H1 (cell line): ENCODE measurements at regions not wholly inside any gene's neighbourhood (a gene's known extent, or its start where the extent isn't known, plus 50 kb on each side); places are given as distances from the start of the nearest gene placed in this dataset.

Experiments
- CTCF ChIA-PET: fragments of 300-600 bp; sonication (Branson Sonifier 250); formaldehyde crosslinking; loops from one replicate; lab custom pipeline; 2021; ENCODE audit not compliant: partially characterized antibody; lab: Charles Lee
- POLR2A ChIA-PET: fragments of 300-600 bp; sonication (Branson Sonifier 250); formaldehyde crosslinking; loops from one replicate; lab custom pipeline; 2021; ENCODE audit warnings: inconsistent platforms; ENCODE audit not compliant: partially characterized antibody; lab: Charles Lee
- DNase-seq, 2 experiments: peaks; one replicate each; pipeline versions ENCODE4 v3.0.0 to v3.0.0-alpha.2; 2010 to 2022; ENCODE audit warnings: low spot score in 2 of 2, low read depth in 1 of 2, mixed read lengths in 1 of 2
- FAIRE-seq: peaks from 2 replicates; lab custom pipeline; 2011; peaks lifted over from hg19 to GRCh38; lab: Jason Lieb, UNC
- H2AFZ ChIP-seq: 2 replicates; pipeline ENCODE4 v1.8.1; 2012; ENCODE audit warnings: low read length, inconsistent platforms
- H2AK5ac ChIP-seq: 2 replicates; pipeline ENCODE4 v1.6.1; 2013; ENCODE audit warnings: low read depth, low read length
- H2BK120ac ChIP-seq: replicated peaks from 2 replicates; pipeline ENCODE3; 2013; ENCODE audit warnings: low read depth, low read length, inconsistent platforms
- H2BK12ac ChIP-seq: 2 replicates; pipeline ENCODE4 v1.6.1; 2013; ENCODE audit warnings: low read depth, low read length
- H2BK15ac ChIP-seq: 2 replicates; pipeline ENCODE4 v1.6.1; 2013; ENCODE audit warnings: low read length
- H2BK20ac ChIP-seq: 2 replicates; pipeline ENCODE4 v1.6.1; 2013; ENCODE audit warnings: low read length
- H2BK5ac ChIP-seq: 2 replicates; pipeline ENCODE4 v1.6.1; 2013; ENCODE audit warnings: low read depth, low read length
- H3K14ac ChIP-seq: 2 replicates; pipeline ENCODE4 v1.6.1; 2013; ENCODE audit warnings: inconsistent platforms; ENCODE audit not compliant: insufficient read length
- H3K18ac ChIP-seq: 2 replicates; pipeline ENCODE4 v1.6.1; 2013; ENCODE audit warnings: low read length; ENCODE audit errors: extremely low read depth
- H3K23ac ChIP-seq: 2 replicates; pipeline ENCODE4 v1.6.1; 2013; ENCODE audit warnings: inconsistent platforms; ENCODE audit not compliant: insufficient read length
- H3K23me2 ChIP-seq: 2 replicates; pipeline ENCODE4 v1.6.1; 2013; ENCODE audit warnings: low read depth, low read length
- H3K27ac ChIP-seq: 2 replicates; pipeline ENCODE4 v1.6.1; 2011; ENCODE audit warnings: low read depth, low read length, inconsistent platforms
- H3K27me3 ChIP-seq, 4 experiments: replicated peaks in 1 of 4; 1 replicate in 1 of 4; 2 replicates in 3 of 4; pipeline versions ENCODE4 v1.6.1 to v1.8.1; 2011 to 2013; ENCODE audit warnings: low read length in 3 of 4, mild to moderate bottlenecking in 3 of 4, inconsistent platforms in 2 of 4, mixed read lengths in 2 of 4, moderate library complexity in 1 of 4; ENCODE audit not compliant: control insufficient read depth in 3 of 4, insufficient read depth in 3 of 4; ENCODE audit errors: extremely low read depth in 1 of 4
- H3K36me3 ChIP-seq, 4 experiments: 2 replicates each; pipeline versions ENCODE4 v1.6.1 to v1.8.1; 2011 to 2013; ENCODE audit warnings: mild to moderate bottlenecking in 4 of 4, low read length in 3 of 4, moderate library complexity in 2 of 4, control low read depth in 1 of 4, inconsistent platforms in 1 of 4; ENCODE audit not compliant: insufficient read depth in 4 of 4, control insufficient read depth in 2 of 4
- H3K4ac ChIP-seq: replicated peaks from 2 replicates; pipeline ENCODE3; 2013; ENCODE audit warnings: low read length, low read depth, mixed read lengths, inconsistent platforms; ENCODE audit not compliant: insufficient read length
- H3K4me1 ChIP-seq, 4 experiments: replicated peaks in 1 of 4; 1 replicate in 1 of 4; 2 replicates in 3 of 4; pipeline versions ENCODE4 v1.6.1 to v1.8.1; 2011 to 2013; ENCODE audit warnings: low read length in 3 of 4, inconsistent platforms in 2 of 4, mixed read lengths in 1 of 4; ENCODE audit not compliant: insufficient read depth in 4 of 4, control insufficient read depth in 3 of 4
- H3K4me2 ChIP-seq, 2 experiments: 2 replicates each; pipeline versions ENCODE4 v1.6.1 to v1.8.1; 2011 to 2013; ENCODE audit warnings: low read depth in 2 of 2, low read length in 2 of 2, control low read depth in 1 of 2, inconsistent platforms in 1 of 2, mild to moderate bottlenecking in 1 of 2; ENCODE audit not compliant: insufficient read depth in 1 of 2
- H3K4me3 ChIP-seq, 4 experiments: fragments of 200-600, 300-600 bp in 1 of 4; sonication (generic), shearing (Covaris generic), sonication (Bioruptor Twin) in 1 of 4; 2 replicates each; pipeline versions ENCODE4 v1.5.1 to v1.8.1; 2011 to 2016; ENCODE audit warnings: low read length in 4 of 4, low read depth in 3 of 4, control low read depth in 2 of 4, inconsistent platforms in 2 of 4, mild to moderate bottlenecking in 2 of 4, mixed read lengths in 1 of 4, moderate library complexity in 1 of 4; ENCODE audit not compliant: insufficient read depth in 2 of 4; ENCODE audit errors: extremely low read depth in 1 of 4
- H3K56ac ChIP-seq: replicated peaks from 2 replicates; pipeline ENCODE3; 2013; ENCODE audit warnings: low read depth, mild to moderate bottlenecking, mixed read lengths, low read length, inconsistent platforms; ENCODE audit not compliant: insufficient read length
- H3K79me1 ChIP-seq: 2 replicates; pipeline ENCODE4 v1.6.1; 2013; ENCODE audit warnings: low read depth, low read length, control low read depth
- H3K79me2 ChIP-seq, 2 experiments: 2 replicates each; pipeline versions ENCODE4 v1.6.1 to v1.8.1; 2012 to 2013; ENCODE audit warnings: low read length in 2 of 2, mild to moderate bottlenecking in 2 of 2, inconsistent platforms in 1 of 2; ENCODE audit not compliant: insufficient read depth in 2 of 2, control insufficient read depth in 1 of 2
- H3K9ac ChIP-seq, 4 experiments: replicated peaks in 1 of 4; 1 replicate in 1 of 4; 2 replicates in 3 of 4; pipeline versions ENCODE4 v1.6.1 to v1.8.1; 2011 to 2013; ENCODE audit warnings: low read depth in 3 of 4, low read length in 3 of 4, control low read depth in 2 of 4, mild to moderate bottlenecking in 2 of 4, moderate library complexity in 2 of 4, inconsistent platforms in 1 of 4; ENCODE audit errors: extremely low read depth in 1 of 4
- H3K9me3 ChIP-seq, 2 experiments: 2 replicates each; pipeline versions ENCODE4 v1.6.1 to v1.8.1; 2012 to 2013; ENCODE audit warnings: mild to moderate bottlenecking in 2 of 2, moderate library complexity in 2 of 2, control low read depth in 1 of 2, inconsistent platforms in 1 of 2, low read depth in 1 of 2, low read length in 1 of 2, mixed read lengths in 1 of 2; ENCODE audit not compliant: insufficient read depth in 2 of 2
- H4K20me1 ChIP-seq, 2 experiments: replicated peaks in 1 of 2; 2 replicates each; pipeline versions ENCODE3 to v1.8.1; 2011 to 2013; ENCODE audit warnings: inconsistent platforms in 2 of 2, low read length in 2 of 2, mild to moderate bottlenecking in 1 of 2; ENCODE audit not compliant: insufficient read depth in 2 of 2, control insufficient read depth in 1 of 2
- H4K5ac ChIP-seq: 2 replicates; pipeline ENCODE4 v1.6.1; 2013; ENCODE audit warnings: low read length, low read depth, mixed read lengths, inconsistent platforms; ENCODE audit not compliant: insufficient read length
- H4K8ac ChIP-seq: 2 replicates; pipeline ENCODE4 v1.8.0; 2013; ENCODE audit warnings: mild to moderate bottlenecking, moderate library complexity, low read length, inconsistent platforms; ENCODE audit not compliant: insufficient read depth; ENCODE audit errors: extremely low read depth
- H4K91ac ChIP-seq: replicated peaks from 2 replicates; pipeline ENCODE3; 2013; ENCODE audit warnings: low read length, mixed read lengths, inconsistent platforms; ENCODE audit not compliant: insufficient read length
- ASH2L ChIP-seq: fragments of 200-600, 300-600 bp; sonication (generic); IDR thresholded peaks from one replicate; pipeline ENCODE4 v1.7.1; 2017; ENCODE audit warnings: low read length
- CTBP2 ChIP-seq: IDR thresholded peaks from 2 replicates; pipeline ENCODE4 v1.7.0; 2011; ENCODE audit warnings: borderline replicate concordance, mild to moderate bottlenecking, moderate library complexity, mixed read lengths, low read length; ENCODE audit not compliant: insufficient read depth, insufficient read length
- RNF2 ChIP-seq: fragments of 200-900, 300-1000 bp; sonication (generic); IDR thresholded peaks from 2 replicates; pipeline ENCODE4 v1.7.1; 2016; ENCODE audit warnings: borderline replicate concordance, low read depth, mild to moderate bottlenecking, antibody characterized with exemption, low read length; ENCODE audit not compliant: poor library complexity, severe bottlenecking; ENCODE audit errors: missing control alignments
- TBP ChIP-seq: IDR thresholded peaks from 2 replicates; pipeline ENCODE4 v1.6.1; 2011; ENCODE audit warnings: low read depth, low read length, improper control_type of control experiment
- TEAD4 ChIP-seq: IDR thresholded peaks from 2 replicates; pipeline ENCODE4 v1.6.1; 2012; ENCODE audit warnings: low read depth, low read length, inconsistent platforms, mixed read lengths
- WGBS, 2 experiments: shearing (Covaris generic) in 1 of 2; methylation state at CpG; one replicate each; pipeline versions ENCODE4 v1.1.6 to v1.1.7; 2013 to 2015; ENCODE audit warnings: low lambda C conversion rate in 2 of 2, mixed read lengths in 2 of 2, inconsistent platforms in 1 of 2, low coverage in 1 of 2, missing lambda C conversion rate in 1 of 2; ENCODE audit not compliant: insufficient replicate concordance in 2 of 2, insufficient coverage in 1 of 2, insufficient read length in 1 of 2; ENCODE audit errors: extremely low coverage in 1 of 2, missing lambda C conversion rate in 1 of 2; 5-methylcytosine and 5-hydroxymethylcytosine counted together

DNA sequence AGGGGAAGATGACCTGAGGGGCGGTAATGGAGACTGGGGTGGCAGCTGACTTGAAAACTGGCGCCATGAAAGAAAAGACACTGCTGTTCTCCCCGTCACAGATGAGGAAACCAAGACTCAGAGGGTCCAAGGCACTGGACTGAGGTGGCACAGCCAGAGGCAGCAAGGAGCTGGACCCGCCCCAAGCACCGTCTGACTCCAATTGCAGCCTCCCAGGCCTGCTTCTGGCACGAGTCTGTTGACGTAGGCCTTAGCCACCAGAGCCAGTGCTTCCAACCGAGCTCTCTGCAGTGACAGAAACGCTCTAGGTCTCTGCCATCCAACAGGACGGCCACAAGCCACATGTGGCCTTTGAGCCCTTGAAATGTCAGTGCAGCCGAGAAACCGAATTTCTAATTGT, 193.2 kb downstream of the OLFM1 start:
- Histone ChIP-seq H3K79me1 (no peaks in the 10 kb centered on the region), H2AFZ (no peak overlapping the region), H3K4me2 (no peak overlapping the region), H3K27ac (no peak overlapping the region), H3K9me3 (peaks cover 0 to 4% of the 10 kb centered on the region in 2 experiments; a peak in 1 of 4 replicates), H2BK120ac (no peak overlapping the region), H2BK5ac (no peak overlapping the region), H3K27me3 (no peaks in the 10 kb centered on the region; a peak in 1 of 7 replicates), H3K9ac (no peak overlapping the region), H3K4me3 (no peak overlapping the region), H2BK20ac (no peak overlapping the region), H4K91ac (peak overlapping the region; percentile 19), H4K5ac (no peak overlapping the region), H3K14ac (no peak overlapping the region), H3K4ac (no peak overlapping the region), H3K23me2 (no peaks in the 10 kb centered on the region), H3K56ac (no peak overlapping the region), H2BK12ac (no peak overlapping the region), H2BK15ac (no peak overlapping the region), H3K18ac (no peak overlapping the region), H3K23ac (no peak overlapping the region), H3K4me1 (peaks cover 0 to 2% (median 0%) of the 10 kb centered on the region in 4 experiments; a peak in 1 of 7 replicates), H3K36me3 (no peaks in the 10 kb centered on the region), H4K20me1 (no peaks in the 10 kb centered on the region), H4K8ac (no peak overlapping the region), H3K79me2 (no peaks in the 10 kb centered on the region), H2AK5ac (no peak overlapping the region)
- no peak for TF ChIP-seq RNF2
- TF ChIP-seq CTBP2, result no peak
- no peak for TF ChIP-seq ASH2L
- TF ChIP-seq TEAD4, result no peak
- TF ChIP-seq TBP, result no peak
- ChIA-PET CTCF (interaction anchor here (0.6 to 6.3 kb wide), 14 partner anchors 9 to 188 kb away, joined by 3 to 56 read pairs (median 6); no protein-coding TSS in a partner anchor), POLR2A (no interaction called here)
- WGBS, 2 experiments, result 90% methylated on average over 12 of the region's 12 CpGs; no CpG with 5 or more reads in 1 of the 2 experiments
- FAIRE-seq (no peak), DNase-seq (no peak)
